ENCODE measurements at regions not wholly inside any gene's neighbourhood (a gene's known extent, or its start where the extent isn't known, plus 50 kb on each side); places are given as distances from the start of the nearest gene placed in this dataset.

GRCh38 chr13:80157261-80157932 is 183.5 kb downstream of the SPRY2 start:
- TF ChIP-seq CTCF (conservative IDR thresholded peaks at IDR 0.05; ENCODE audit: low read depth, low read length), result no peak
- TF ChIP-seq POLR2A (IDR thresholded peaks at IDR 0.05; ENCODE audit: low read depth, low read length), result no peak
- TF ChIP-seq RFX5 (IDR thresholded peaks at IDR 0.05; ENCODE audit: low read depth, low read length), result no peak
- no peak for TF ChIP-seq FOS (IDR thresholded peaks at IDR 0.05; ENCODE audit: low read depth, low read length)
- no peak for TF ChIP-seq SMC3 (IDR thresholded peaks at IDR 0.05; ENCODE audit: low read depth, low read length)
- TF ChIP-seq USF2 (IDR thresholded peaks at IDR 0.05; ENCODE audit: low read depth, low read length), result no peak
- TF ChIP-seq RCOR1 (IDR thresholded peaks at IDR 0.05; ENCODE audit: insufficient replicate concordance, low read length), result no peak
- TF ChIP-seq BHLHE40 (IDR thresholded peaks at IDR 0.05; ENCODE audit: low read depth, low read length), result no peak
- no peak for TF ChIP-seq ELK1 (IDR thresholded peaks at IDR 0.05; ENCODE audit: borderline replicate concordance, low read depth, low read length)
- no peak for TF ChIP-seq CEBPB (IDR thresholded peaks at IDR 0.05; ENCODE audit: low read depth, low read length)
- no peak for TF ChIP-seq MXI1 (IDR thresholded peaks at IDR 0.05; ENCODE audit: borderline replicate concordance, low read depth, low read length)
- TF ChIP-seq MAZ (IDR thresholded peaks at IDR 0.05; ENCODE audit: borderline replicate concordance, low read depth, low read length), result no peak
- TF ChIP-seq RAD21 (IDR thresholded peaks at IDR 0.05; ENCODE audit: low read length), result no peak
- no peak for TF ChIP-seq MAFK (IDR thresholded peaks at IDR 0.05; ENCODE audit: low read depth, low read length)

All from IMR-90 (cell line).